IMR-90 (cell line): ENCODE measurements at regions not wholly inside any gene's neighbourhood (a gene's known extent, or its start where the extent isn't known, plus 50 kb on each side); places are given as distances from the start of the nearest gene placed in this dataset.

Source experiments
- ATAC-seq: fragments of 200-7000 bp; cut with Tn5 transposase; 2 replicates; pipeline ENCODE4 v1.9.1; 2020; ENCODE audit warnings: low read depth, mild to moderate bottlenecking, moderate library complexity
- BruUV-seq: library from RNA; stranded (reverse); fragments of 400-500 nt; replicated peaks from 2 replicates; lab custom pipeline; 2021; lab: Mats Ljungman, UMichigan
- CTCF ChIA-PET: fragments of 300-600 bp; formaldehyde crosslinking; extraction: SDS; loops from one replicate; lab custom pipeline; 2021; ENCODE audit warnings: antibody characterized with exemption; lab: Yijun Ruan, JAX
- POLR2A ChIA-PET: fragments of 300-600 bp; sonication (Branson Sonifier 250); formaldehyde crosslinking; loops from one replicate; lab custom pipeline; 2022; ENCODE audit warnings: antibody characterized with exemption; ENCODE audit not compliant: unreplicated experiment; lab: Charles Lee
- DNase-seq: peaks from one replicate; pipeline ENCODE4 v3.0.0; 2013
- H2AFZ ChIP-seq: replicated peaks from 2 replicates; pipeline ENCODE3; 2013; ENCODE audit warnings: low read length, mild to moderate bottlenecking; ENCODE audit not compliant: poor library complexity
- H2AK5ac ChIP-seq: 2 replicates; pipeline ENCODE4 v1.6.1; 2013; ENCODE audit warnings: low read depth, low read length, inconsistent platforms
- H2AK9ac ChIP-seq: replicated peaks from 2 replicates; pipeline ENCODE3; 2013; ENCODE audit warnings: mild to moderate bottlenecking, low read depth, low read length, moderate library complexity; ENCODE audit not compliant: poor library complexity
- H2BK120ac ChIP-seq: 2 replicates; pipeline ENCODE4 v1.6.1; 2013; ENCODE audit warnings: low read depth, low read length, inconsistent platforms
- H2BK15ac ChIP-seq: 3 replicates; pipeline ENCODE4 v1.6.1; 2013; ENCODE audit warnings: low read depth, low read length, inconsistent platforms
- H2BK20ac ChIP-seq: 2 replicates; pipeline ENCODE4 v1.6.1; 2013; ENCODE audit warnings: low read depth, mild to moderate bottlenecking, inconsistent platforms, low read length, moderate library complexity
- H2BK5ac ChIP-seq: 2 replicates; pipeline ENCODE4 v1.6.1; 2013; ENCODE audit warnings: mild to moderate bottlenecking, low read depth, low read length, inconsistent platforms; ENCODE audit not compliant: poor library complexity, severe bottlenecking
- H3K14ac ChIP-seq: replicated peaks from 2 replicates; pipeline ENCODE4 v1.6.1; 2013; ENCODE audit warnings: low read depth, low read length, inconsistent platforms
- H3K18ac ChIP-seq: 2 replicates; pipeline ENCODE4 v1.6.1; 2013; ENCODE audit warnings: low read depth, low read length, control low read depth
- H3K23ac ChIP-seq: 2 replicates; pipeline ENCODE4 v1.6.1; 2013; ENCODE audit warnings: low read depth, low read length, inconsistent platforms
- H3K27ac ChIP-seq: 2 replicates; pipeline ENCODE4 v1.5.1; 2013; ENCODE audit warnings: mild to moderate bottlenecking, control low read depth, low read length; ENCODE audit not compliant: insufficient read depth
- H3K27me3 ChIP-seq: 2 replicates; pipeline ENCODE4 v1.6.1; 2013; ENCODE audit warnings: low read length; ENCODE audit not compliant: control insufficient read depth, insufficient read depth
- H3K36me3 ChIP-seq: 2 replicates; pipeline ENCODE4 v1.6.1; 2013; ENCODE audit warnings: low read length, mixed read lengths; ENCODE audit not compliant: control insufficient read depth, insufficient read depth
- H3K4ac ChIP-seq: 2 replicates; pipeline ENCODE4 v1.6.1; 2013; ENCODE audit warnings: low read depth, low read length, inconsistent platforms
- H3K4me1 ChIP-seq: 2 replicates; pipeline ENCODE4 v1.6.1; 2013; ENCODE audit warnings: low read length, mixed read lengths; ENCODE audit not compliant: control insufficient read depth, insufficient read depth
- H3K4me2 ChIP-seq: 2 replicates; pipeline ENCODE4 v1.6.1; 2013; ENCODE audit warnings: low read depth, mild to moderate bottlenecking, control low read depth, low read length, moderate library complexity
- H3K4me3 ChIP-seq: 2 replicates; pipeline ENCODE4 v1.5.1; 2013; ENCODE audit warnings: low read depth, mild to moderate bottlenecking, control low read depth, low read length, moderate library complexity; ENCODE audit not compliant: insufficient read depth
- H3K56ac ChIP-seq: 2 replicates; pipeline ENCODE4 v1.6.1; 2013; ENCODE audit warnings: low read length, inconsistent platforms; ENCODE audit not compliant: insufficient read depth; ENCODE audit errors: extremely low read depth
- H3K79me1 ChIP-seq, 2 experiments: 2 replicates each; pipeline ENCODE4 v1.6.1; 2013; ENCODE audit warnings: low read length in 2 of 2, inconsistent platforms in 1 of 2, low read depth in 1 of 2
- H3K9ac ChIP-seq: 2 replicates; pipeline ENCODE4 v1.6.1; 2013; ENCODE audit warnings: low read depth, low read length, control low read depth
- H3K9me1 ChIP-seq: 2 replicates; pipeline ENCODE4 v1.6.1; 2013; ENCODE audit warnings: low read length, inconsistent platforms; ENCODE audit not compliant: insufficient read depth
- H3K9me3 ChIP-seq: 2 replicates; pipeline ENCODE4 v1.6.1; 2013; ENCODE audit warnings: low read length; ENCODE audit not compliant: control insufficient read depth, insufficient read depth
- H4K20me1 ChIP-seq: 2 replicates; pipeline ENCODE4 v1.6.1; 2013; ENCODE audit warnings: low read length, inconsistent platforms; ENCODE audit not compliant: insufficient read depth
- H4K5ac ChIP-seq: 2 replicates; pipeline ENCODE4 v1.6.1; 2013; ENCODE audit warnings: mild to moderate bottlenecking, low read depth, low read length, control low read depth
- H4K8ac ChIP-seq, 2 experiments: 2 replicates each; pipeline ENCODE4 v1.6.1; 2013; ENCODE audit warnings: low read depth in 2 of 2, low read length in 2 of 2, control low read depth in 1 of 2, inconsistent platforms in 1 of 2
- H4K91ac ChIP-seq: 2 replicates; pipeline ENCODE4 v1.6.1; 2013; ENCODE audit warnings: low read depth, low read length, inconsistent platforms; ENCODE audit not compliant: insufficient read depth
- WGBS, 2 experiments: methylation state at CpG; one replicate each; pipeline versions ENCODE4 v1.1.5 to v1.1.7; 2013; ENCODE audit warnings: missing lambda C conversion rate in 2 of 2; ENCODE audit not compliant: insufficient read length in 1 of 2; ENCODE audit errors: extremely low coverage in 2 of 2; 5-methylcytosine and 5-hydroxymethylcytosine counted together
- dilution Hi-C: fragments of 300-500 bp; cut with HindIII; formaldehyde crosslinking; loops from one replicate; pipeline ENCODE4 v1.14.3; 2018; ENCODE audit warnings: low sequenced_read_pairs; ENCODE audit not compliant: unreplicated experiment
- in situ Hi-C: fragments of 300-500 bp; cut with MboI; formaldehyde crosslinking; loops from 3 replicates; pipeline ENCODE4 v1.14.3; 2019; ENCODE audit warnings: low sequenced_read_pairs, inconsistent platforms, mixed read lengths
- intact Hi-C: fragments of 100-400 bp; cut with micrococcal nuclease; formaldehyde crosslinking; loops from 2 replicates; pipeline ENCODE4 v1.10.0; 2022
- TF ChIP-seq, protein P1 (sequence below): fragments of 150-350 bp; IDR thresholded peaks from 2 replicates; pipeline ENCODE4 v1.6.1; 2016; ENCODE audit warnings: low read depth, mild to moderate bottlenecking, low read length, moderate library complexity, borderline replicate concordance
- TF ChIP-seq, protein P2 (sequence below): conservative IDR thresholded peaks from 2 replicates; pipeline ENCODE4 v1.5.1; 2012; ENCODE audit warnings: mild to moderate bottlenecking, low read depth, low read length, improper control_type of control experiment

DNA sequence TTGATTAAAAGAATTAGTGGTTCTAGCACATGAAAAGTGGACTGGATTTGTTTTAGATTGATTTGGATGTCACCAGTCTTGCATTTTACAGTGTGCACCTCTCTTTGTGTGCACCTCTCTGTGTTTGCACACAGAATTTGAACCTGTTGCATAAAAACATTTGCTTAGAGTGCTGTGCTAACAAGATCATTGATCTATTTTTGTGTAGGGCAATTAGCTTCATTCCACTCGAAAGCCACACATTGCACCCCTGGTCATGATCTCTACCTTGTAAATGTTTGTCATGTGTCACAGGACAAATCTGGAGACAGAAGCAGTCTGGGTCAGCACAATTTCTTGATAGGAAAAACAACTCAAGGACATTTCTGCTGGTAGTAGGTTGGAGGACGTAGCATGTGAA lies 258.7 kb upstream of the LINC00305 start:
- Histone ChIP-seq H3K36me3 (no peaks in the 10 kb centered on the region), H2BK20ac (no peak overlapping the region), H4K8ac (no peak overlapping the region), H2AFZ (no peak overlapping the region), H2AK9ac (no peak overlapping the region), H3K9me3 (peaks cover 3% of the 10 kb centered on the region; the same call in 1 of the 2 replicates), H3K56ac (no peak overlapping the region), H3K4me1 (no peaks in the 10 kb centered on the region), H4K91ac (no peak overlapping the region), H2BK15ac (no peak overlapping the region), H3K4ac (no peak overlapping the region), H3K4me3 (no peak overlapping the region), H3K23ac (no peak overlapping the region), H3K27ac (no peak overlapping the region), H2AK5ac (no peak overlapping the region), H3K27me3 (no peaks in the 10 kb centered on the region), H3K14ac (no peak overlapping the region), H3K9me1 (no peaks in the 10 kb centered on the region), H2BK120ac (no peak overlapping the region), H2BK5ac (no peak overlapping the region), H3K79me1 (no peaks in the 10 kb centered on the region), H4K5ac (no peak overlapping the region), H3K18ac (no peak overlapping the region), H3K4me2 (no peak overlapping the region), H4K20me1 (no peaks in the 10 kb centered on the region), H3K9ac (no peak overlapping the region)
- CTCF ChIA-PET = no interaction called here
- in situ Hi-C loops (no loop called here), intact Hi-C loops (no loop called here), dilution Hi-C loops (no loop called here)
- TF ChIP-seq, protein P1, sequence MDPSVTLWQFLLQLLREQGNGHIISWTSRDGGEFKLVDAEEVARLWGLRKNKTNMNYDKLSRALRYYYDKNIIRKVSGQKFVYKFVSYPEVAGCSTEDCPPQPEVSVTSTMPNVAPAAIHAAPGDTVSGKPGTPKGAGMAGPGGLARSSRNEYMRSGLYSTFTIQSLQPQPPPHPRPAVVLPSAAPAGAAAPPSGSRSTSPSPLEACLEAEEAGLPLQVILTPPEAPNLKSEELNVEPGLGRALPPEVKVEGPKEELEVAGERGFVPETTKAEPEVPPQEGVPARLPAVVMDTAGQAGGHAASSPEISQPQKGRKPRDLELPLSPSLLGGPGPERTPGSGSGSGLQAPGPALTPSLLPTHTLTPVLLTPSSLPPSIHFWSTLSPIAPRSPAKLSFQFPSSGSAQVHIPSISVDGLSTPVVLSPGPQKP = no peak
- TF ChIP-seq, protein P2, sequence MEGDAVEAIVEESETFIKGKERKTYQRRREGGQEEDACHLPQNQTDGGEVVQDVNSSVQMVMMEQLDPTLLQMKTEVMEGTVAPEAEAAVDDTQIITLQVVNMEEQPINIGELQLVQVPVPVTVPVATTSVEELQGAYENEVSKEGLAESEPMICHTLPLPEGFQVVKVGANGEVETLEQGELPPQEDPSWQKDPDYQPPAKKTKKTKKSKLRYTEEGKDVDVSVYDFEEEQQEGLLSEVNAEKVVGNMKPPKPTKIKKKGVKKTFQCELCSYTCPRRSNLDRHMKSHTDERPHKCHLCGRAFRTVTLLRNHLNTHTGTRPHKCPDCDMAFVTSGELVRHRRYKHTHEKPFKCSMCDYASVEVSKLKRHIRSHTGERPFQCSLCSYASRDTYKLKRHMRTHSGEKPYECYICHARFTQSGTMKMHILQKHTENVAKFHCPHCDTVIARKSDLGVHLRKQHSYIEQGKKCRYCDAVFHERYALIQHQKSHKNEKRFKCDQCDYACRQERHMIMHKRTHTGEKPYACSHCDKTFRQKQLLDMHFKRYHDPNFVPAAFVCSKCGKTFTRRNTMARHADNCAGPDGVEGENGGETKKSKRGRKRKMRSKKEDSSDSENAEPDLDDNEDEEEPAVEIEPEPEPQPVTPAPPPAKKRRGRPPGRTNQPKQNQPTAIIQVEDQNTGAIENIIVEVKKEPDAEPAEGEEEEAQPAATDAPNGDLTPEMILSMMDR = no peak
- POLR2A ChIA-PET = no interaction called here
- no CpG with 5 or more reads among the region's 2 CpGs for WGBS, 2 experiments
- no peak for ATAC-seq
- BruUV-seq = no TSS peak
- DNase-seq = no peak
